Endodermal cell (in vitro differentiated cells): ENCODE measurements at regions not wholly inside any gene's neighbourhood (a gene's known extent, or its start where the extent isn't known, plus 50 kb on each side); places are given as distances from the start of the nearest gene placed in this dataset.

Source experiments
- DNase-seq: peaks from one replicate; pipeline ENCODE4 v3.0.0-alpha.2; 2017
- H3K27ac ChIP-seq: 2 replicates; pipeline ENCODE4 v1.5.1; 2013; ENCODE audit warnings: mild to moderate bottlenecking, low read depth, low read length, moderate library complexity
- H3K27me3 ChIP-seq: 2 replicates; pipeline ENCODE4 v1.6.1; 2013; ENCODE audit warnings: mild to moderate bottlenecking, low read length, moderate library complexity; ENCODE audit not compliant: insufficient read depth, control insufficient read depth, poor library complexity, severe bottlenecking
- H3K36me3 ChIP-seq: 2 replicates; pipeline ENCODE4 v1.7.0; 2013; ENCODE audit warnings: mild to moderate bottlenecking, low read length, moderate library complexity; ENCODE audit not compliant: control insufficient read depth, insufficient read depth
- H3K4me1 ChIP-seq: one replicate; pipeline ENCODE4 v1.7.0; 2013; ENCODE audit warnings: low read length; ENCODE audit not compliant: control insufficient read depth, insufficient read depth
- H3K4me3 ChIP-seq: 2 replicates; pipeline ENCODE4 v1.5.1; 2013; ENCODE audit warnings: mild to moderate bottlenecking, low read length, moderate library complexity
- H3K9ac ChIP-seq: 2 replicates; pipeline ENCODE4 v1.6.1; 2013; ENCODE audit warnings: mild to moderate bottlenecking, low read length, moderate library complexity; ENCODE audit not compliant: poor library complexity, severe bottlenecking; ENCODE audit errors: extremely low read depth
- H3K9me3 ChIP-seq: 2 replicates; pipeline ENCODE4 v1.6.1; 2013; ENCODE audit warnings: mild to moderate bottlenecking, low read length, moderate library complexity; ENCODE audit not compliant: control insufficient read depth
- H3K27ac Mint-ChIP-seq: 2 replicates; pipeline ENCODE4 v1.8.0; 2020; ENCODE audit warnings: mixed read lengths
- H3K27me3 Mint-ChIP-seq: 2 replicates; pipeline ENCODE4 v1.8.0; 2021; ENCODE audit warnings: mild to moderate bottlenecking, mixed read lengths; ENCODE audit not compliant: insufficient read depth
- H3K36me3 Mint-ChIP-seq: 2 replicates; pipeline ENCODE4 v1.8.0; 2020; ENCODE audit warnings: low read depth, mixed read lengths
- H3K4me1 Mint-ChIP-seq: 2 replicates; pipeline ENCODE4 v1.8.0; 2020; ENCODE audit warnings: mixed read lengths
- H3K4me3 Mint-ChIP-seq: 2 replicates; pipeline ENCODE4 v1.8.0; 2020; ENCODE audit warnings: mild to moderate bottlenecking, moderate library complexity, mixed read lengths
- H3K9me3 Mint-ChIP-seq: 2 replicates; pipeline ENCODE4 v1.8.0; 2020; ENCODE audit warnings: mild to moderate bottlenecking, mixed read lengths
- CTCF ChIP-seq: fragments of 200-600 bp; sonication (generic); conservative IDR thresholded peaks from 2 replicates; pipeline ENCODE4 v1.5.0; 2021; ENCODE audit warnings: antibody characterized with exemption, mild to moderate bottlenecking
- WGBS, 2 experiments: methylation state at CpG; one replicate each; pipeline versions ENCODE4 v1.1.5 to v1.1.7; 2013; ENCODE audit warnings: missing lambda C conversion rate in 2 of 2, mixed read lengths in 1 of 2; ENCODE audit not compliant: insufficient coverage in 1 of 2, insufficient read length in 1 of 2; 5-methylcytosine and 5-hydroxymethylcytosine counted together

GRCh38 chr11:19404787-19405186, 164.0 kb upstream of the E2F8 start:
- H3K27me3 ChIP-seq, result no peaks in the 10 kb centered on the region
- no peak overlapping the region for H3K27ac Mint-ChIP-seq
- H3K27ac ChIP-seq, result no peak overlapping the region
- H3K27me3 Mint-ChIP-seq, result no peaks in the 10 kb centered on the region
- H3K36me3 Mint-ChIP-seq, result no peaks in the 10 kb centered on the region
- no peaks in the 10 kb centered on the region for H3K9me3 ChIP-seq
- no peak overlapping the region for H3K4me3 Mint-ChIP-seq
- H3K9ac ChIP-seq, result no peak overlapping the region
- H3K4me1 Mint-ChIP-seq, result peaks cover 8% of the 10 kb centered on the region
- H3K36me3 ChIP-seq, result no peaks in the 10 kb centered on the region
- no peaks in the 10 kb centered on the region for H3K4me1 ChIP-seq
- 81 to 88% methylated on average over 3 to 5 of the region's 6 CpGs for WGBS, 2 experiments
- DNase-seq, result no peak
- no peaks in the 10 kb centered on the region for H3K9me3 Mint-ChIP-seq
- TF ChIP-seq CTCF, result no peak
- H3K4me3 ChIP-seq, result no peak overlapping the region

GRCh38 chr11:19403196-19403895, 162.6 kb upstream of the E2F8 start:
- WGBS, 2 experiments, result 75 to 80% methylated on average over 6 to 7 of the region's 7 CpGs
- H3K27me3 Mint-ChIP-seq, result no peaks in the 10 kb centered on the region
- H3K27ac Mint-ChIP-seq, result no peak overlapping the region
- Histone ChIP-seq H3K4me1 (no peaks in the 10 kb centered on the region), H3K36me3 (no peaks in the 10 kb centered on the region), H3K27me3 (no peaks in the 10 kb centered on the region), H3K9me3 (no peaks in the 10 kb centered on the region), H3K9ac (no peak overlapping the region), H3K27ac (no peak overlapping the region), H3K4me3 (no peak overlapping the region)
- no peak for DNase-seq
- H3K4me1 Mint-ChIP-seq, result peaks cover 8% of the 10 kb centered on the region
- no peak overlapping the region for H3K4me3 Mint-ChIP-seq
- no peaks in the 10 kb centered on the region for H3K9me3 Mint-ChIP-seq
- no peak for TF ChIP-seq CTCF
- H3K36me3 Mint-ChIP-seq, result no peaks in the 10 kb centered on the region

- no peaks in the 10 kb centered on the region for H3K27me3 ChIP-seq
- no peak overlapping the region for H3K27ac ChIP-seq
- Mint-ChIP-seq H3K4me3 (no peak overlapping the region), H3K4me1 (peaks cover 8% of the 10 kb centered on the region), H3K9me3 (no peaks in the 10 kb centered on the region), H3K27ac (no peak overlapping the region), H3K27me3 (no peaks in the 10 kb centered on the region), H3K36me3 (no peaks in the 10 kb centered on the region)
- no peaks in the 10 kb centered on the region for H3K9me3 ChIP-seq
- TF ChIP-seq CTCF, result no peak
- no peak overlapping the region for H3K4me3 ChIP-seq
- 94 to 98% methylated on average over 4 to 5 of the region's 5 CpGs for WGBS, 2 experiments
- DNase-seq, result no peak
- no peaks in the 10 kb centered on the region for H3K36me3 ChIP-seq
- no peaks in the 10 kb centered on the region for H3K4me1 ChIP-seq
- no peak overlapping the region for H3K9ac ChIP-seq
These were observed 159.6 kb upstream of the E2F8 start for GRCh38 chr11:19400296-19400695.
